Liver (tissue), 8 donors: ENCODE measurements at regions not wholly inside any gene's neighbourhood (a gene's known extent, or its start where the extent isn't known, plus 50 kb on each side); places are given as distances from the start of the nearest gene placed in this dataset.

Experiments used
- DNase-seq: peaks from one replicate; pipeline ENCODE4 v3.0.0-alpha.2; 2017; ENCODE audit warnings: low spot score
- H3K27ac ChIP-seq, 2 donors: one replicate each; pipeline ENCODE4 v1.7.0; 2013; ENCODE audit warnings: inconsistent platforms in 2 of 2, low read length in 2 of 2, control low read depth in 1 of 2, low read depth in 1 of 2, mild to moderate bottlenecking in 1 of 2
- H3K27me3 ChIP-seq, 4 donors: one replicate each; pipeline versions ENCODE4 v1.6.1 to v1.7.0; 2013; ENCODE audit warnings: low read length in 3 of 4, inconsistent platforms in 1 of 4, mild to moderate bottlenecking in 1 of 4, moderate library complexity in 1 of 4; ENCODE audit not compliant: control insufficient read depth in 4 of 4, insufficient read depth in 4 of 4
- H3K36me3 ChIP-seq, 4 donors: one replicate each; pipeline versions ENCODE4 v1.6.1 to v1.7.0; 2013; ENCODE audit warnings: low read length in 3 of 4, mild to moderate bottlenecking in 3 of 4, low read depth in 1 of 4, moderate library complexity in 1 of 4; ENCODE audit not compliant: control insufficient read depth in 4 of 4, insufficient read depth in 3 of 4
- H3K4me1 ChIP-seq, 4 donors: one replicate each; pipeline versions ENCODE4 v1.6.1 to v1.7.0; 2013; ENCODE audit warnings: low read length in 3 of 4, mild to moderate bottlenecking in 3 of 4, moderate library complexity in 1 of 4; ENCODE audit not compliant: control insufficient read depth in 4 of 4, insufficient read depth in 4 of 4
- H3K4me3 ChIP-seq, 3 donors: one replicate each; pipeline versions ENCODE4 v1.6.1 to v1.7.0; 2013; ENCODE audit warnings: low read length in 3 of 3, control low read depth in 1 of 3, low read depth in 1 of 3, mild to moderate bottlenecking in 1 of 3
- H3K9ac ChIP-seq, 2 donors: one replicate each; pipeline ENCODE4 v1.7.0; 2013; ENCODE audit warnings: low read length in 2 of 2, mild to moderate bottlenecking in 2 of 2, moderate library complexity in 2 of 2, control low read depth in 1 of 2, low read depth in 1 of 2
- H3K9me3 ChIP-seq, 4 donors: one replicate each; pipeline versions ENCODE4 v1.6.1 to v1.7.0; 2013; ENCODE audit warnings: low read length in 3 of 4; ENCODE audit not compliant: control insufficient read depth in 4 of 4
- EGR1 ChIP-seq, 2 donors: IDR thresholded peaks; 2 replicates each; pipeline ENCODE4 v1.6.1; 2016 to 2018; ENCODE audit warnings: antibody characterized with exemption in 2 of 2, low read depth in 2 of 2
- FOXA1 ChIP-seq: IDR thresholded peaks from 2 replicates; pipeline ENCODE4 v1.6.1; 2016; ENCODE audit warnings: antibody characterized with exemption
- FOXA2 ChIP-seq: IDR thresholded peaks from 2 replicates; pipeline ENCODE4 v1.6.1; 2016; ENCODE audit warnings: antibody characterized with exemption
- GABPA ChIP-seq, 2 donors: IDR thresholded peaks in 1 of 2; conservative IDR thresholded peaks in 1 of 2; 2 replicates each; pipeline ENCODE4 v1.6.1; 2016; ENCODE audit warnings: antibody characterized with exemption in 2 of 2, mild to moderate bottlenecking in 1 of 2, moderate library complexity in 1 of 2
- HNF4A ChIP-seq, 2 donors: conservative IDR thresholded peaks; 2 replicates each; pipeline ENCODE4 v1.6.1; 2016; ENCODE audit warnings: antibody characterized with exemption in 2 of 2, mild to moderate bottlenecking in 2 of 2
- HNF4G ChIP-seq: IDR thresholded peaks from 2 replicates; pipeline ENCODE4 v1.6.1; 2016; ENCODE audit warnings: antibody characterized with exemption
- JUND ChIP-seq, 2 donors: IDR thresholded peaks; 2 replicates each; pipeline ENCODE4 v1.6.1; 2016; ENCODE audit warnings: antibody characterized with exemption in 2 of 2
- NR2F2 ChIP-seq: IDR thresholded peaks from 2 replicates; pipeline ENCODE4 v1.6.1; 2016; ENCODE audit warnings: antibody characterized with exemption
- RAD21 ChIP-seq, 2 donors: IDR thresholded peaks; 2 replicates each; pipeline ENCODE4 v1.6.1; 2016; ENCODE audit warnings: antibody characterized with exemption in 2 of 2, mild to moderate bottlenecking in 2 of 2
- RXRA ChIP-seq, 2 donors: IDR thresholded peaks; 2 replicates each; pipeline ENCODE4 v1.6.1; 2017 to 2018; ENCODE audit warnings: antibody characterized with exemption in 2 of 2, mild to moderate bottlenecking in 1 of 2
- SP1 ChIP-seq: IDR thresholded peaks from 2 replicates; pipeline ENCODE4 v1.6.1; 2018; ENCODE audit warnings: antibody characterized with exemption, mild to moderate bottlenecking
- TAF1 ChIP-seq: conservative IDR thresholded peaks from 2 replicates; pipeline ENCODE4 v1.6.1; 2016; ENCODE audit warnings: antibody characterized with exemption, mild to moderate bottlenecking
- YY1 ChIP-seq: IDR thresholded peaks from 2 replicates; pipeline ENCODE4 v1.6.1; 2016; ENCODE audit warnings: antibody characterized with exemption, mild to moderate bottlenecking
- WGBS: extraction: QIAGEN DNeasy Blood & Tissue Kit; methylation state at CpG from one replicate; pipeline ENCODE4 v1.1.7; 2013; 5-methylcytosine and 5-hydroxymethylcytosine counted together
- TF ChIP-seq, protein P1 (sequence below): IDR thresholded peaks from 2 replicates; pipeline ENCODE4 v1.6.1; 2016; ENCODE audit warnings: antibody characterized with exemption, mild to moderate bottlenecking
- TF ChIP-seq, protein P2 (sequence below): IDR thresholded peaks from 2 replicates; pipeline ENCODE4 v1.6.1; 2016; ENCODE audit warnings: antibody characterized with exemption
- TF ChIP-seq, protein P3 (sequence below): IDR thresholded peaks from 2 replicates; pipeline ENCODE4 v1.6.1; 2016; ENCODE audit warnings: antibody characterized with exemption
- TF ChIP-seq, protein P4 (sequence below): IDR thresholded peaks from 2 replicates; pipeline ENCODE4 v1.6.1; 2016; ENCODE audit warnings: antibody characterized with exemption
- TF ChIP-seq, protein P5 (sequence below): fragments of 150-350 bp; IDR thresholded peaks from 2 replicates; pipeline ENCODE4 v1.5.1; 2017; ENCODE audit warnings: improper control_type of control experiment, low read depth, low read length; ENCODE audit not compliant: missing input control
- donor health status: healthy.
- donor health status: healthy.
- donor health status: healthy.
- donor health status: healthy.
- donor health status: healthy.

DNA sequence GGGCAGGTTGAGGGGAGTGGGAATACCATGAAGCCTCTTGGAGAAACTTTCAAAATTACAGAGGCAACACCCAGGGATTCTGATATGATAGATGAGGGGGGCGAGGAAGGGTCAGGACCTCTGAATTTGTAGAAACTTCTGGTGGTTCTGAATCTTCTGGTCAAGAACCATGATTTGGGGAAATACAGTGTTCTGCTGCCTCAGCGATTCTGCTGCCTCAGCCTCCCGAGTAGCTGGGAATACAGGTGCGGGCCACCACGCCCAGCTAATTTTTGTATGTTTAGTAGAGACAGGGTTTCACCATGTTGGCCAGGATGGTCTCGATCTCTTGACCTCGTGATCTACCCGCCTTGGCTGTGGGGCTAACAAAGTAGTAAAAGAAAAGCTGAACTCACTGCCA is 70.4 kb downstream of the MAGEF1 start:
- 89% methylated on average over 8 of the region's 8 CpGs for WGBS
- no peak overlapping the region for H3K9ac ChIP-seq
- TF ChIP-seq RAD21 (IDR thresholded peaks at IDR 0.05) (no peak), SP1 (no peak), TAF1 (no peak), RXRA (IDR thresholded peaks at IDR 0.05) (no peak), GABPA (IDR thresholded peaks at IDR 0.05 in 1 of 2, conservative IDR thresholded peaks at IDR 0.05 in 1 of 2) (no peak), YY1 (no peak), HNF4G (no peak)
- TF ChIP-seq, protein P1, sequence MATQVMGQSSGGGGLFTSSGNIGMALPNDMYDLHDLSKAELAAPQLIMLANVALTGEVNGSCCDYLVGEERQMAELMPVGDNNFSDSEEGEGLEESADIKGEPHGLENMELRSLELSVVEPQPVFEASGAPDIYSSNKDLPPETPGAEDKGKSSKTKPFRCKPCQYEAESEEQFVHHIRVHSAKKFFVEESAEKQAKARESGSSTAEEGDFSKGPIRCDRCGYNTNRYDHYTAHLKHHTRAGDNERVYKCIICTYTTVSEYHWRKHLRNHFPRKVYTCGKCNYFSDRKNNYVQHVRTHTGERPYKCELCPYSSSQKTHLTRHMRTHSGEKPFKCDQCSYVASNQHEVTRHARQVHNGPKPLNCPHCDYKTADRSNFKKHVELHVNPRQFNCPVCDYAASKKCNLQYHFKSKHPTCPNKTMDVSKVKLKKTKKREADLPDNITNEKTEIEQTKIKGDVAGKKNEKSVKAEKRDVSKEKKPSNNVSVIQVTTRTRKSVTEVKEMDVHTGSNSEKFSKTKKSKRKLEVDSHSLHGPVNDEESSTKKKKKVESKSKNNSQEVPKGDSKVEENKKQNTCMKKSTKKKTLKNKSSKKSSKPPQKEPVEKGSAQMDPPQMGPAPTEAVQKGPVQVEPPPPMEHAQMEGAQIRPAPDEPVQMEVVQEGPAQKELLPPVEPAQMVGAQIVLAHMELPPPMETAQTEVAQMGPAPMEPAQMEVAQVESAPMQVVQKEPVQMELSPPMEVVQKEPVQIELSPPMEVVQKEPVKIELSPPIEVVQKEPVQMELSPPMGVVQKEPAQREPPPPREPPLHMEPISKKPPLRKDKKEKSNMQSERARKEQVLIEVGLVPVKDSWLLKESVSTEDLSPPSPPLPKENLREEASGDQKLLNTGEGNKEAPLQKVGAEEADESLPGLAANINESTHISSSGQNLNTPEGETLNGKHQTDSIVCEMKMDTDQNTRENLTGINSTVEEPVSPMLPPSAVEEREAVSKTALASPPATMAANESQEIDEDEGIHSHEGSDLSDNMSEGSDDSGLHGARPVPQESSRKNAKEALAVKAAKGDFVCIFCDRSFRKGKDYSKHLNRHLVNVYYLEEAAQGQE, result no peak
- H3K9me3 ChIP-seq, result no peaks in the 10 kb centered on the region
- DNase-seq, result no peak
- H3K27me3 ChIP-seq, result no peaks in the 10 kb centered on the region
- no peaks in the 10 kb centered on the region for H3K36me3 ChIP-seq
- peaks cover 0 to 4% (median under 1%) of the 10 kb centered on the region in 4 donors for H3K4me1 ChIP-seq
- H3K4me3 ChIP-seq, result no peak overlapping the region
- H3K27ac ChIP-seq, result no peak overlapping the region

DNA sequence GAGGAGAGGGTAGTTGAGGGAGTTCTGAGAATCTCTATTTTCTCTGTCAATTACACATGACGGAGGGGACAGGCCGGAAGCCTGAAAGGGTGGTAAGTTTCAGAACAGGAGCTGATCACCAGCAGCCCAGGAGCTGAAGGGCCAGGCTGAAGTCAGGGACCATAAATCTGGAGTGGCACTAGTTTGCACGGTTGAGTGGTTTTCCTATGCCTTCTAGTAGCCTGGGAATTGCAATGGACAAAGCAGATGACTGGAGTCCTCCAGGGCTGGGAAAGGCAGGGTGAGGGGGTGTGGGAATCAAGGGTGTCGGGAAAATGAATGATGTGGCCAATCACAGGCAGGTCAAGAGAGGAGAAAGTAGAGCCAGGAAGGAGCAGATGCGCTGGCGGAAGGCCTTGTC is 72.5 kb downstream of the MAGEF1 start:
- Histone ChIP-seq H3K4me3 (no peak overlapping the region), H3K27ac (no peak overlapping the region), H3K9me3 (no peaks in the 10 kb centered on the region), H3K4me1 (no peaks in the 10 kb centered on the region), H3K27me3 (no peaks in the 10 kb centered on the region), H3K36me3 (no peaks in the 10 kb centered on the region), H3K9ac (no peak overlapping the region)
- WGBS, result 95% methylated on average over 6 of the region's 6 CpGs
- TF ChIP-seq RAD21 (IDR thresholded peaks at IDR 0.05) (no peak), YY1 (no peak), EGR1 (IDR thresholded peaks at IDR 0.05; ENCODE audit: low read depth in 2 of 2) (no peak), SP1 (no peak), NR2F2 (no peak), HNF4G (no peak), JUND (IDR thresholded peaks at IDR 0.05) (no peak), RXRA (IDR thresholded peaks at IDR 0.05) (no peak), FOXA1 (no peak), TAF1 (no peak), GABPA (IDR thresholded peaks at IDR 0.05 in 1 of 2, conservative IDR thresholded peaks at IDR 0.05 in 1 of 2) (no peak), HNF4A (conservative IDR thresholded peaks at IDR 0.05) (no peak), FOXA2 (no peak)
- TF ChIP-seq, protein P2, sequence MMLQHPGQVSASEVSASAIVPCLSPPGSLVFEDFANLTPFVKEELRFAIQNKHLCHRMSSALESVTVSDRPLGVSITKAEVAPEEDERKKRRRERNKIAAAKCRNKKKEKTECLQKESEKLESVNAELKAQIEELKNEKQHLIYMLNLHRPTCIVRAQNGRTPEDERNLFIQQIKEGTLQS, result no peak
- TF ChIP-seq, protein P3, sequence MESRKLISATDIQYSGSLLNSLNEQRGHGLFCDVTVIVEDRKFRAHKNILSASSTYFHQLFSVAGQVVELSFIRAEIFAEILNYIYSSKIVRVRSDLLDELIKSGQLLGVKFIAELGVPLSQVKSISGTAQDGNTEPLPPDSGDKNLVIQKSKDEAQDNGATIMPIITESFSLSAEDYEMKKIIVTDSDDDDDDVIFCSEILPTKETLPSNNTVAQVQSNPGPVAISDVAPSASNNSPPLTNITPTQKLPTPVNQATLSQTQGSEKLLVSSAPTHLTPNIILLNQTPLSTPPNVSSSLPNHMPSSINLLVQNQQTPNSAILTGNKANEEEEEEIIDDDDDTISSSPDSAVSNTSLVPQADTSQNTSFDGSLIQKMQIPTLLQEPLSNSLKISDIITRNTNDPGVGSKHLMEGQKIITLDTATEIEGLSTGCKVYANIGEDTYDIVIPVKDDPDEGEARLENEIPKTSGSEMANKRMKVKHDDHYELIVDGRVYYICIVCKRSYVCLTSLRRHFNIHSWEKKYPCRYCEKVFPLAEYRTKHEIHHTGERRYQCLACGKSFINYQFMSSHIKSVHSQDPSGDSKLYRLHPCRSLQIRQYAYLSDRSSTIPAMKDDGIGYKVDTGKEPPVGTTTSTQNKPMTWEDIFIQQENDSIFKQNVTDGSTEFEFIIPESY, result no peak
- TF ChIP-seq, protein P1, result no peak
- TF ChIP-seq, protein P4, sequence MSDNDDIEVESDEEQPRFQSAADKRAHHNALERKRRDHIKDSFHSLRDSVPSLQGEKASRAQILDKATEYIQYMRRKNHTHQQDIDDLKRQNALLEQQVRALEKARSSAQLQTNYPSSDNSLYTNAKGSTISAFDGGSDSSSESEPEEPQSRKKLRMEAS, result no peak
- TF ChIP-seq, protein P5, sequence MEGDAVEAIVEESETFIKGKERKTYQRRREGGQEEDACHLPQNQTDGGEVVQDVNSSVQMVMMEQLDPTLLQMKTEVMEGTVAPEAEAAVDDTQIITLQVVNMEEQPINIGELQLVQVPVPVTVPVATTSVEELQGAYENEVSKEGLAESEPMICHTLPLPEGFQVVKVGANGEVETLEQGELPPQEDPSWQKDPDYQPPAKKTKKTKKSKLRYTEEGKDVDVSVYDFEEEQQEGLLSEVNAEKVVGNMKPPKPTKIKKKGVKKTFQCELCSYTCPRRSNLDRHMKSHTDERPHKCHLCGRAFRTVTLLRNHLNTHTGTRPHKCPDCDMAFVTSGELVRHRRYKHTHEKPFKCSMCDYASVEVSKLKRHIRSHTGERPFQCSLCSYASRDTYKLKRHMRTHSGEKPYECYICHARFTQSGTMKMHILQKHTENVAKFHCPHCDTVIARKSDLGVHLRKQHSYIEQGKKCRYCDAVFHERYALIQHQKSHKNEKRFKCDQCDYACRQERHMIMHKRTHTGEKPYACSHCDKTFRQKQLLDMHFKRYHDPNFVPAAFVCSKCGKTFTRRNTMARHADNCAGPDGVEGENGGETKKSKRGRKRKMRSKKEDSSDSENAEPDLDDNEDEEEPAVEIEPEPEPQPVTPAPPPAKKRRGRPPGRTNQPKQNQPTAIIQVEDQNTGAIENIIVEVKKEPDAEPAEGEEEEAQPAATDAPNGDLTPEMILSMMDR, result no peak
- no peak for DNase-seq
